Astrocyte (in vitro differentiated cells and primary cell): ENCODE measurements at regions not wholly inside any gene's neighbourhood (a gene's known extent, or its start where the extent isn't known, plus 50 kb on each side); places are given as distances from the start of the nearest gene placed in this dataset.

Source experiments
- DNase-seq: peaks from one replicate; pipeline ENCODE4 v3.0.0-alpha.2; 2010; ENCODE audit warnings: low read depth
- FAIRE-seq: peaks from 2 replicates; lab custom pipeline; 2011; peaks lifted over from hg19 to GRCh38; lab: Jason Lieb, UNC
- H2AFZ ChIP-seq: 2 replicates; pipeline ENCODE4 v1.6.0; 2012; ENCODE audit warnings: low read depth, low read length, inconsistent platforms
- H3K27ac ChIP-seq: 2 replicates; pipeline ENCODE4 v1.5.1; 2011; ENCODE audit warnings: low read depth, low read length, inconsistent platforms
- H3K27me3 ChIP-seq: 2 replicates; pipeline ENCODE4 v1.6.0; 2011; ENCODE audit warnings: low read length, inconsistent platforms; ENCODE audit not compliant: insufficient read depth
- H3K36me3 ChIP-seq: 2 replicates; pipeline ENCODE4 v1.5.1; 2011; ENCODE audit warnings: low read length, inconsistent platforms; ENCODE audit not compliant: insufficient read depth
- H3K4me1 ChIP-seq: 2 replicates; pipeline ENCODE4 v1.5.1; 2011; ENCODE audit warnings: low read length, inconsistent platforms; ENCODE audit not compliant: insufficient read depth
- H3K4me2 ChIP-seq: 2 replicates; pipeline ENCODE4 v1.6.0; 2012; ENCODE audit warnings: low read length, inconsistent platforms
- H3K4me3 ChIP-seq: 2 replicates; pipeline ENCODE4 v1.5.1; 2011; ENCODE audit warnings: low read depth, mild to moderate bottlenecking, low read length, inconsistent platforms; ENCODE audit not compliant: insufficient read depth
- H3K79me2 ChIP-seq: 2 replicates; pipeline ENCODE4 v1.6.0; 2012; ENCODE audit warnings: mild to moderate bottlenecking, low read length, inconsistent platforms; ENCODE audit not compliant: insufficient read depth
- H3K9ac ChIP-seq: 2 replicates; pipeline ENCODE4 v1.6.0; 2012; ENCODE audit warnings: mild to moderate bottlenecking, low read length, inconsistent platforms
- H3K9me3 ChIP-seq: 2 replicates; pipeline ENCODE4 v1.5.1; 2012; ENCODE audit warnings: low read depth, mild to moderate bottlenecking, low read length, inconsistent platforms; ENCODE audit not compliant: insufficient read depth
- H4K20me1 ChIP-seq: 2 replicates; pipeline ENCODE4 v1.6.0; 2012; ENCODE audit warnings: low read length, inconsistent platforms; ENCODE audit not compliant: insufficient read depth
- H3K27ac Mint-ChIP-seq: one replicate; pipeline ENCODE4 v1.8.0; 2021; ENCODE audit warnings: mild to moderate bottlenecking, mixed read lengths; ENCODE audit not compliant: unreplicated experiment
- H3K27me3 Mint-ChIP-seq: one replicate; pipeline ENCODE4 v1.8.0; 2021; ENCODE audit warnings: low read depth, mixed read lengths; ENCODE audit not compliant: unreplicated experiment
- H3K36me3 Mint-ChIP-seq: one replicate; pipeline ENCODE4 v1.8.0; 2021; ENCODE audit warnings: low read depth, mixed read lengths; ENCODE audit not compliant: unreplicated experiment
- H3K4me1 Mint-ChIP-seq: one replicate; pipeline ENCODE4 v1.8.0; 2021; ENCODE audit warnings: low read depth, mixed read lengths; ENCODE audit not compliant: unreplicated experiment
- H3K4me3 Mint-ChIP-seq: one replicate; pipeline ENCODE4 v1.8.0; 2021; ENCODE audit warnings: mild to moderate bottlenecking, moderate library complexity, mixed read lengths; ENCODE audit not compliant: unreplicated experiment
- H3K9me3 Mint-ChIP-seq: one replicate; pipeline ENCODE4 v1.8.0; 2021; ENCODE audit warnings: mild to moderate bottlenecking, mixed read lengths; ENCODE audit not compliant: unreplicated experiment
- EZH2 ChIP-seq: IDR thresholded peaks from 2 replicates; pipeline ENCODE4 v1.6.1; 2012; ENCODE audit warnings: mild to moderate bottlenecking, low read length, inconsistent platforms; ENCODE audit not compliant: insufficient read depth
- TF ChIP-seq, protein P1 (sequence below): IDR thresholded peaks from 2 replicates; pipeline ENCODE4 v1.5.1; 2011; ENCODE audit warnings: low read depth, mild to moderate bottlenecking, inconsistent platforms, low read length, moderate library complexity; ENCODE audit not compliant: insufficient read depth

DNA sequence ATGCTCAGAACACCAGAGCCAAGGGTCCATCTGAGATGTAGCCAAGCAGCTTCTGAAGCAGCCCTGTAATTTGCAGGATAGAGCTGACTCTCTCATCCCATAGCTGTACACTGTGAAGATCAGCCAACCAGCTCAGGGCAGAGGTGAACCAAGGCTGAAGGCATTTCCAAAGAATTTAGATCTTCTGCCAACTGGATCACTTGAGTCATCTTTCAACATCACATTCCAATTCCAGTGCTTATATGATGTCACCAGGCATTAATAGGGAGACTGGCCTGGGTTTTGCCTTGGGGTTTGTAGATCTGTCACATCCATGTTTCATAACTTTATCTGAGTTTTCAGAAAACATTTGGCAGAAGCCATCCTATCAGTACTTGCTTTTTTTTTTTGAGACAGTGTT is 98.2 kb downstream of the NR2F2 start:
- H3K4me3 Mint-ChIP-seq, result no peak overlapping the region
- peaks cover 5% of the 10 kb centered on the region for H3K4me1 Mint-ChIP-seq
- Histone ChIP-seq H3K27ac (no peak overlapping the region), H3K9me3 (no peaks in the 10 kb centered on the region), H3K4me1 (peaks cover 4% of the 10 kb centered on the region), H4K20me1 (no peaks in the 10 kb centered on the region), H3K79me2 (no peaks in the 10 kb centered on the region), H3K36me3 (no peaks in the 10 kb centered on the region), H3K4me2 (peak overlapping the region; percentile 39), H2AFZ (no peak overlapping the region), H3K4me3 (no peak overlapping the region), H3K9ac (no peak overlapping the region), H3K27me3 (no peaks in the 10 kb centered on the region)
- H3K9me3 Mint-ChIP-seq, result no peaks in the 10 kb centered on the region
- TF ChIP-seq, protein P1, sequence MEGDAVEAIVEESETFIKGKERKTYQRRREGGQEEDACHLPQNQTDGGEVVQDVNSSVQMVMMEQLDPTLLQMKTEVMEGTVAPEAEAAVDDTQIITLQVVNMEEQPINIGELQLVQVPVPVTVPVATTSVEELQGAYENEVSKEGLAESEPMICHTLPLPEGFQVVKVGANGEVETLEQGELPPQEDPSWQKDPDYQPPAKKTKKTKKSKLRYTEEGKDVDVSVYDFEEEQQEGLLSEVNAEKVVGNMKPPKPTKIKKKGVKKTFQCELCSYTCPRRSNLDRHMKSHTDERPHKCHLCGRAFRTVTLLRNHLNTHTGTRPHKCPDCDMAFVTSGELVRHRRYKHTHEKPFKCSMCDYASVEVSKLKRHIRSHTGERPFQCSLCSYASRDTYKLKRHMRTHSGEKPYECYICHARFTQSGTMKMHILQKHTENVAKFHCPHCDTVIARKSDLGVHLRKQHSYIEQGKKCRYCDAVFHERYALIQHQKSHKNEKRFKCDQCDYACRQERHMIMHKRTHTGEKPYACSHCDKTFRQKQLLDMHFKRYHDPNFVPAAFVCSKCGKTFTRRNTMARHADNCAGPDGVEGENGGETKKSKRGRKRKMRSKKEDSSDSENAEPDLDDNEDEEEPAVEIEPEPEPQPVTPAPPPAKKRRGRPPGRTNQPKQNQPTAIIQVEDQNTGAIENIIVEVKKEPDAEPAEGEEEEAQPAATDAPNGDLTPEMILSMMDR, result no peak
- TF ChIP-seq EZH2, result no peak
- H3K27ac Mint-ChIP-seq, result peak overlapping the region; percentile 34
- DNase-seq, result peak; percentile 95
- FAIRE-seq, result peak; percentile 96
- H3K27me3 Mint-ChIP-seq, result peaks cover 23% of the 10 kb centered on the region
- no peaks in the 10 kb centered on the region for H3K36me3 Mint-ChIP-seq

DNA sequence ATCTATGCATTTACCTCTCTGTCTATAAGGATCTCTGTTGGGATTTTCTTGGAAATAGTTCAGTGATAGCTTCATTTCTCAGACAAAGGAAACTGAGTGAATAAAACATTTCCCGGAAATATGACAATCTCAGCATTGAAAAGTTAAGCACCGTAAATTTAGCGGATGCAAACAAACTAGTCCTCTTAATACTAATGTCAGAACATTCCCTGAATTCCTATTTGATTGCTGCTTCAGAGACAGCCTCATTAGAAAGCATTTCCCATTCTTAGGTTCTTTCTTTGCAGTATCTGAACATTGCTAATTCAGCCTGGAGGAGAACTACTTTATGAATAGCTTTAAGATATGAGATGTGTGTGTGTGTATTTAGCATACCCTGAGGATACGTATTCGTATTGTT is 101.3 kb downstream of the NR2F2 start:
- H3K36me3 Mint-ChIP-seq, result no peaks in the 10 kb centered on the region
- no peak overlapping the region for H3K27ac ChIP-seq
- H4K20me1 ChIP-seq, result no peaks in the 10 kb centered on the region
- H3K4me2 ChIP-seq, result no peak overlapping the region
- TF ChIP-seq EZH2, result no peak
- TF ChIP-seq, protein P1, result no peak
- H3K4me3 Mint-ChIP-seq, result no peak overlapping the region
- H3K79me2 ChIP-seq, result no peaks in the 10 kb centered on the region
- no peaks in the 10 kb centered on the region for H3K9me3 Mint-ChIP-seq
- H3K4me1 ChIP-seq, result peaks cover 4% of the 10 kb centered on the region
- no peak for FAIRE-seq
- H2AFZ ChIP-seq, result no peak overlapping the region
- H3K9me3 ChIP-seq, result no peaks in the 10 kb centered on the region
- H3K36me3 ChIP-seq, result no peaks in the 10 kb centered on the region
- peaks cover 5% of the 10 kb centered on the region for H3K4me1 Mint-ChIP-seq
- H3K9ac ChIP-seq, result no peak overlapping the region
- no peak for DNase-seq
- no peak overlapping the region for H3K27ac Mint-ChIP-seq
- H3K4me3 ChIP-seq, result no peak overlapping the region
- H3K27me3 ChIP-seq, result no peaks in the 10 kb centered on the region
- peaks cover 4% of the 10 kb centered on the region for H3K27me3 Mint-ChIP-seq

DNA sequence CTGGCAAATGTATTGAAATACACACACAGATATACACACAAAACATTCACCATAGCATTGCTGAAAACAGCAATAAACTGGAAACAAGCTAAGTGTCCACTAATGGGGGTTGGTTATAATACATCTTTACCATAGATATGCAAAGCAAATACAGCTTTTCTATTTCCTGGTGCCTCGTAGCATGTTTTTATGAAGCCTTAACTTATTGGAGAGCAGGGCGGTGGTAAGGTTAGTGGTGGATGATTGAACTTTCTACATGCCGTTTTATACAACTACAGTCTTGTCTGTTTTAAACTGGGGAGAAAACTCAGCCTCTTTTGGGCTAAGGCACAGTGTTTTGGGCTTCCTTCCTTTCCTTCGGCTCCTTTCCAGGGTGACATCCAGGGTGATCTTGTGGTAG is 104.5 kb downstream of the NR2F2 start:
- Histone ChIP-seq H3K79me2 (no peaks in the 10 kb centered on the region), H3K9me3 (no peaks in the 10 kb centered on the region), H4K20me1 (no peaks in the 10 kb centered on the region), H2AFZ (no peak overlapping the region), H3K27ac (no peak overlapping the region), H3K9ac (no peak overlapping the region), H3K4me3 (no peak overlapping the region), H3K36me3 (no peaks in the 10 kb centered on the region), H3K4me2 (no peak overlapping the region), H3K4me1 (no peaks in the 10 kb centered on the region), H3K27me3 (peaks cover 2% of the 10 kb centered on the region)
- peaks cover 5% of the 10 kb centered on the region for H3K4me1 Mint-ChIP-seq
- H3K27me3 Mint-ChIP-seq, result peaks cover 4% of the 10 kb centered on the region
- no peak overlapping the region for H3K27ac Mint-ChIP-seq
- no peaks in the 10 kb centered on the region for H3K9me3 Mint-ChIP-seq
- FAIRE-seq (no peak), DNase-seq (no peak)
- no peak overlapping the region for H3K4me3 Mint-ChIP-seq
- TF ChIP-seq, protein P1, result no peak
- TF ChIP-seq EZH2, result no peak
- H3K36me3 Mint-ChIP-seq, result no peaks in the 10 kb centered on the region
